OCI-LY1 (cell line): ENCODE measurements at regions not wholly inside any gene's neighbourhood (a gene's known extent, or its start where the extent isn't known, plus 50 kb on each side); places are given as distances from the start of the nearest gene placed in this dataset.

ENCODE experiments used
- CTCF ChIP-seq: fragments of 200-600 bp; sonication (generic), shearing (Covaris generic); IDR thresholded peaks from 2 replicates; pipeline ENCODE4 v1.5.1; 2017; ENCODE audit warnings: mild to moderate bottlenecking, antibody characterized with exemption, low read length, moderate library complexity, mixed read lengths
- EZH2 ChIP-seq: fragments of 200-600 bp; sonication (generic), shearing (Covaris generic); IDR thresholded peaks from 2 replicates; pipeline ENCODE4 v1.8.0; 2017; ENCODE audit warnings: borderline replicate concordance, mixed run types, mild to moderate bottlenecking, antibody characterized with exemption, low read length, moderate library complexity, mixed read lengths

DNA sequence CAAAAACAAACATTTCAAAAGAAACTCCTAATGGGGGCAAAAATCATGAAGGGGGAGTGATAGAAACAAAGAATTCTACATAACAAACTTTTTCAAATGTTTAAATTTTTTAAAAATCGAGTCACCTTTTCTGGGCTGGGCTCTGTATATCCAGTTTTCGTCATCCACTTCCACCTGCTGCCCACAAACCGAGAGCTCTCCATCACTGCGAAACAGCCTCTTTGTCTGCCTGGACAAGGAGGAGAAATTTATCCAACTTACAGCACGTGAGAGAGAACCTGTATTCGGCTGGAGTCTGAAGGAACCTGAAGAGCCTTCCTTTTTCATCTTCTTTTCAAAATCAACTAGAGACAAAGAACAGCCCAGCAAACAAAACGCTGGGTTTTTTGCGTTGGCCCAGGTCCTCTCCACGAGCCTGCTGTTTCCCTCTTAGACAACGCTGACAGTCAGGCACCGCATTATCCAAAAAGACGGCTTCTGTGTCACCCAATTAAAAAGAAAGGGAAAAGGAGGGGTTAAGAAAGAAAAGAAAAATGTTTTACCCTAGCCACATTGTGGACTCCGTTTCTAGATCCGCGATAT lies 72.4 kb upstream of the NHSL1 start:
- TF ChIP-seq CTCF, result no peak
- no peak for TF ChIP-seq EZH2
